Activated CD4-positive, alpha-beta T cell treated with anti-CD3 and anti-CD28 coated beads for 36 hours (primary cell): ENCODE measurements at regions not wholly inside any gene's neighbourhood (a gene's known extent, or its start where the extent isn't known, plus 50 kb on each side); places are given as distances from the start of the nearest gene placed in this dataset.

Source experiments
- ATAC-seq: fragments of 200-7000 bp; cut with Tn5 transposase; one replicate; pipeline ENCODE4 v1.10.0; 2021; ENCODE audit warnings: mild to moderate bottlenecking, moderate library complexity
- CTCF ChIA-PET: fragments of 350-600 bp; sonication (Branson Sonifier 250); formaldehyde crosslinking; loops from one replicate; lab custom pipeline; 2021; ENCODE audit warnings: antibody characterized with exemption; lab: Charles Lee
- POLR2A ChIA-PET: fragments of 350-600 bp; sonication (Branson Sonifier 250); formaldehyde crosslinking; loops from one replicate; lab custom pipeline; 2021; ENCODE audit warnings: antibody characterized with exemption, inconsistent platforms; lab: Charles Lee
- DNase-seq: peaks from one replicate; pipeline ENCODE4 v3.0.0-alpha.2; 2020
- H3K27ac Mint-ChIP-seq: one replicate; pipeline ENCODE4 v1.8.0; 2021; ENCODE audit warnings: mixed read lengths
- H3K27me3 Mint-ChIP-seq: one replicate; pipeline ENCODE4 v1.8.0; 2021; ENCODE audit warnings: mixed read lengths
- H3K36me3 Mint-ChIP-seq: one replicate; pipeline ENCODE4 v1.8.0; 2021; ENCODE audit warnings: low read depth, mixed read lengths
- H3K4me1 Mint-ChIP-seq: one replicate; pipeline ENCODE4 v1.8.0; 2021; ENCODE audit warnings: mixed read lengths
- H3K4me3 Mint-ChIP-seq: one replicate; pipeline ENCODE4 v1.8.0; 2021; ENCODE audit warnings: mild to moderate bottlenecking, moderate library complexity, mixed read lengths
- H3K9me3 Mint-ChIP-seq: one replicate; pipeline ENCODE4 v1.8.0; 2021; ENCODE audit warnings: low read depth, mixed read lengths
- intact Hi-C, 2 experiments: fragments of 100-400 bp; cut with DNase I in 1 of 2; cut with micrococcal nuclease in 1 of 2; formaldehyde crosslinking; loops; one replicate each; pipeline versions ENCODE4 v1.14.2 to v1.15.1; 2022 to 2024; cut with DNase I, micrococcal nuclease

DNA sequence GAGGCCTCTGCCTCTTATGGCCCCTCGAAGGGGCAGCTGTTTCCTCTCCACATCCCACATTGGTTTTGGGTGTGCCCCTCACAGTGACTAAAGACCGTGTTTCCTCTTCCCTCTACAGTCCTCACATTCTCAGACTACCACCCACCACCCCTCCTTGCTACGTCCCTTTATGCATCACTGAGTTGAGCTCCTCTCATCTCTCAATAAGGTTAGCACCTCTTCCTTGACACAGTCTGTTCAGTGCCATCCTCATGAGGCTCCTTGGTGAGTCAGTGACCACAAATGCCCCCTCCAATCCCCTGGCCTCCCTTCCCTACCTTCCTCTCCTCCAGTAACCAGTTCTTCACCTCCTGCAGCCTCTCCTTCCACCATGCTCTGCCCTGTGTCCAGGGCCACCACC lies 239.1 kb upstream of the MYO3A start:
- Mint-ChIP-seq H3K4me1 (no peaks in the 10 kb centered on the region), H3K36me3 (no peaks in the 10 kb centered on the region), H3K9me3 (peaks cover 3% of the 10 kb centered on the region), H3K4me3 (no peak overlapping the region), H3K27me3 (peaks cover 8% of the 10 kb centered on the region), H3K27ac (no peak overlapping the region)
- intact Hi-C loops = no loop called here
- DNase-seq (no peak), ATAC-seq (no peak)
- CTCF ChIA-PET = no interaction called here
- POLR2A ChIA-PET = no interaction called here

DNA sequence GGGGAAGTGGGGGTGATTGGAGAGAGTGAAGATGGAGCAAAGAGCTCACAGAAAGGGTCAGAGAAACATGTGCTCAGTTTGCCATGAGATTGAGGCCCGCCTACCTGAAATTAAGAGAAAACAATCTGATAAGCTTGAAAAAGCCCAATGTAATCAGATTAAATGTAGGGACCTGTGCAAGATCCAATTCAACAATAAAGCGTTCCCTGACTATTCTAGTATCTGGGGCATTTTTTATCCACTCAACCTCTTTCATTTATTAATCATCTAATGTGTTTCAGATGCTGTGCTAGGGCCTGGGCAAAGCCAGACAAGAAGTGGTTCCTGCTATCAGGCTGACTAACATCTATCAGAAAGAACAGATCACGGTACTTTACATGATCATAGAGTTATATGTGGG lies 238.4 kb upstream of the MYO3A start:
- CTCF ChIA-PET = no interaction called here
- Mint-ChIP-seq H3K9me3 (peaks cover 3% of the 10 kb centered on the region), H3K27ac (no peak overlapping the region), H3K4me1 (no peaks in the 10 kb centered on the region), H3K36me3 (no peaks in the 10 kb centered on the region), H3K4me3 (no peak overlapping the region), H3K27me3 (peaks cover 8% of the 10 kb centered on the region)
- ATAC-seq = no peak
- POLR2A ChIA-PET = no interaction called here
- intact Hi-C loops = no loop called here
- DNase-seq = no peak

DNA sequence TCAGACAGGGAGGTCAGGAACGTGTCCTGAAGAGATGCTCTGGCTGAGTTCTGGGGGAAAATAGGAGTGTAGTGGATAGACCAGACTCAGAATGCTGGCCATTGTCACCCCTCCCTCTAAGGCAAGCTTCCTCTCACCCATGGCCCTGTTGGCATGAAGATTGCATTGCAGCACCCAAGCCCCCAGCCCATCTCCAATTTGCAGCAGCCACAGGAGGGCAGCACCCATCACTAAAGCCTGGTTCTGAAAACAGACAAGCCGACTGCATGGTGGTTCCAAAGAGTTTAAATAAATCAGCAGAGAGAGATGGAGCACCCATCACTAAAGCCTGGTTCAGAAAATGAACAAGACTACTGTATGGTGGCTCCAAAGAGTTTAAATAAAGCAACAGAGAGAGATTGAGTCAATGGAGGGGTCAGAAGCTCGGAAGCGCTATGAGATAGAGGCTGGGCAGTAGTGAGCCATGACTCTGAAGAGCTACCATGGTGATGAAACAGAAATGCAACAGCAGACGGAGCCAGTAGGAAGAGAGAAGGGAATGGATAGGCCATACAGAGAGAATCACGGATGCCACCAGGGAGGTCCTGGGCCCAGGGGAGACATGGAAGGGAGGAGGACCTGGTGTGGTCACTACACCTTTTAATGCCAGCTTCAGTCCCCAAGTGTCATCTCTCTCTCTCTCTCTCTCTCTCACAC lies 237.9 kb upstream of the MYO3A start:
- no peak for ATAC-seq
- Mint-ChIP-seq H3K27me3 (peaks cover 10% of the 10 kb centered on the region), H3K4me1 (no peaks in the 10 kb centered on the region), H3K4me3 (no peak overlapping the region), H3K36me3 (no peaks in the 10 kb centered on the region), H3K9me3 (peaks cover under 1% of the 10 kb centered on the region), H3K27ac (no peak overlapping the region)
- no peak for DNase-seq
- CTCF ChIA-PET = no interaction called here
- intact Hi-C loops = no loop called here
- POLR2A ChIA-PET = no interaction called here

DNA sequence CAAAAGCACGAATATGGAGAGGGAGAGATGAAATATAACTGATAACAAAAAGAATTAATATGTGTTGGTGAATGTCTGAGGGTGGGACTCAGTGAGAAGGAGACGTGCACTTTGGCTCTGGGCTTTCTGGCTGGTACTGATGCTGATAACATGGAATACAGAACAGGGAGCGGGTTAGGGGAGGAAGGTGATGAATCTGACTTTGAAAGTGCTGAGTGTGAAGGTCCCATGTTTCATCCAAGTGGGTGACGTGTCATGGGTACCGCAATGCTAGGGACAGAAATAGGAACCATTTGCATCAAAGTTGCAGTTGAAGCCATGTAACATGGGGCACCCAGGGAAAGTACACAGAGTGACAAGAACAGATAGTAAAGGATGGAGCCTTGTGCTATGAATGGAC lies 236.6 kb upstream of the MYO3A start:
- no peaks in the 10 kb centered on the region for H3K9me3 Mint-ChIP-seq
- no peak overlapping the region for H3K27ac Mint-ChIP-seq
- ChIA-PET POLR2A (no interaction called here), CTCF (no interaction called here)
- H3K4me1 Mint-ChIP-seq = no peaks in the 10 kb centered on the region
- intact Hi-C loops = no loop called here
- H3K36me3 Mint-ChIP-seq = no peaks in the 10 kb centered on the region
- ATAC-seq (no peak), DNase-seq (no peak)
- H3K27me3 Mint-ChIP-seq = peaks cover 10% of the 10 kb centered on the region
- no peak overlapping the region for H3K4me3 Mint-ChIP-seq

DNA sequence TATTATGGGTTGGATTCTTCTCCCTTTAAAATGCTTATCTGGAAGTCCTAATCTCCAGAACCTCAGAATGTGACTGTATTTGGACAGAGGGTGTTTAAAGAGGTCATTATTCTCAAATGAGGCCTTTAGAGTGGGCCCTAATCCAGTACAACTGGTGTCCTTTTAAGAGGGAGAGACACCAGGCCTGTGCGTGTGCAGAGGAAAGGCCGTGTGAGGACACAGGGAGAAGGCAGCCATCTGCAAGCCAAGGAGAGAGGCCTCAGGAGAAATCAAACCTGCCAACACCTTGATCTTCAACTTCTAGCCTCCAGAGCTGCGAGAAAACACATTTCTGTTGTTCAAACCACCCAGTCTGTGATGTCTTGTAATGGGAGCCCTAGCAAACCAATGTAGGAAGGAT lies 235.4 kb upstream of the MYO3A start:
- H3K27ac Mint-ChIP-seq = no peak overlapping the region
- no peaks in the 10 kb centered on the region for H3K4me1 Mint-ChIP-seq
- H3K36me3 Mint-ChIP-seq = no peaks in the 10 kb centered on the region
- CTCF ChIA-PET = no interaction called here
- H3K4me3 Mint-ChIP-seq = no peak overlapping the region
- H3K9me3 Mint-ChIP-seq = no peaks in the 10 kb centered on the region
- peaks cover 10% of the 10 kb centered on the region for H3K27me3 Mint-ChIP-seq
- POLR2A ChIA-PET = no interaction called here
- ATAC-seq (no peak), DNase-seq (no peak)
- intact Hi-C loops = no loop called here

DNA sequence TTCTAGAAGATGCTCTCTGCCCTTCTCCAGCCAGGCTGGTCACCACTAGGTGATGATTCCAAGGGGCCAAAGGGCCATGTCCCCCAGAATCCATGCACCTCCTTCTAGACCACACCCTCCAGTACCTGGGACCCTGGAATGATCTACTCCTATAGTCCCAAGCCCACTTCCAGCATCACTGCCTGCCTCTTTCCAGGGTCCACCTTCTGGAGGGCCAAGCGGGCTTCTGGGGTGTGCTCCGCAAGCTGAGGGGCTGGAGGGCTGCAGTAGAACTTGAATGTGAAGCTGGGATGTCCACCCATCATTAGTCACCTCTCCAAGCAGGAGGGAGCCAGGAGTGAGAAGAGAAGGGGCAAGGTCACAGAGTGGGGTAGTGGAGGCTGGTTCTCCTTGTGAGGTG lies 234.4 kb upstream of the MYO3A start:
- Mint-ChIP-seq H3K27me3 (peaks cover 10% of the 10 kb centered on the region), H3K4me3 (no peak overlapping the region), H3K36me3 (no peaks in the 10 kb centered on the region), H3K9me3 (no peaks in the 10 kb centered on the region), H3K27ac (no peak overlapping the region), H3K4me1 (no peaks in the 10 kb centered on the region)
- no peak for DNase-seq
- ChIA-PET POLR2A (no interaction called here), CTCF (no interaction called here)
- intact Hi-C loops = no loop called here
- no peak for ATAC-seq

DNA sequence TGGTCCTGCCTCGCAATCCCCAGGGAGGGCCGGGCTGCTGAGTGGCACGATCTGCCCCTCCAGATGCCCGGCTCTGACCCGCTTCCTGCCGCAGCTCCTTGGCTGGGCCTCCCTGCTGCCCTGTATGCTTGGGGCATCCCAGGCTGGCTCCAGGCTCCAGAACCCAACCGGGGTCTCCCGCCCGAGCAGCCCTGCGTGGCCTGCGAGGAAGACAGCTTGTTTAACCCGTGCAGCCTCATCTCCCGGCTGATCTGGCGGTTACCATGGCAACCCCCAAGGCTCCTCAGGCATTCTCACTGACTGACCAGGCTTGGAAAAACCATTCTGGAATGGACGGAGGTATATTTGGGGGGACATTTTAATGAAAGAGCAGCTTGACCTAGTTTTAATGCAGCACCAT lies 232.4 kb upstream of the MYO3A start:
- ChIA-PET POLR2A (no interaction called here), CTCF (interaction anchor here (0.7 to 2.5 kb wide), 5 partner anchors 11 to 341 kb away, joined by 3 to 9 read pairs (median 5); no protein-coding TSS in a partner anchor)
- no peaks in the 10 kb centered on the region for H3K4me1 Mint-ChIP-seq
- no peaks in the 10 kb centered on the region for H3K36me3 Mint-ChIP-seq
- H3K4me3 Mint-ChIP-seq = no peak overlapping the region
- no peak overlapping the region for H3K27ac Mint-ChIP-seq
- intact Hi-C loops = no loop called here
- no peak for DNase-seq
- no peak for ATAC-seq
- H3K9me3 Mint-ChIP-seq = no peaks in the 10 kb centered on the region
- peaks cover 2% of the 10 kb centered on the region for H3K27me3 Mint-ChIP-seq

DNA sequence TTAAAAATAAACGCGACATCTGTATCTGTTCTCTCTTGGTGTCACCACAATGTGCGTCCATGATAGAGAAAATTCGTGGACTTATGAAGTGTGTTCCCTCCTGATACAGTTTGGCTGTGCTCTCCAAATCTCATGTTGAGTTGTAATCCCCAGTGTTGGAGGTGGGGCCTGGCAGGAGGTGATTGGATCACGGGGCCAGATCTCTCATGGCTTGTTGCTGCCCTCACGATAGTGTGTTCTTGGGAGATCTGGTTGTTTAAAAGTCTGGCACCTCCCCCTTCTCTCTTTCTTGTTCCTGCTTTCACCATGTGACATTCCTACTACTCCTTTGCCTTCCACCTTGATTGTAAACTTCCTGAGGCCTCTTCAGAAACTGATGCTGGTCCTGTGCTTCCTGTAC lies 229.4 kb upstream of the MYO3A start:
- DNase-seq = no peak
- no peak for ATAC-seq
- Mint-ChIP-seq H3K9me3 (no peaks in the 10 kb centered on the region), H3K4me3 (no peak overlapping the region), H3K27me3 (peaks cover 4% of the 10 kb centered on the region), H3K4me1 (no peaks in the 10 kb centered on the region), H3K36me3 (no peaks in the 10 kb centered on the region), H3K27ac (no peak overlapping the region)
- intact Hi-C loops = no loop called here
- ChIA-PET POLR2A (no interaction called here), CTCF (interaction anchor here (0.7 kb wide), 1 partner anchor 36 kb away, joined by 3 read pairs; no protein-coding TSS in a partner anchor)

DNA sequence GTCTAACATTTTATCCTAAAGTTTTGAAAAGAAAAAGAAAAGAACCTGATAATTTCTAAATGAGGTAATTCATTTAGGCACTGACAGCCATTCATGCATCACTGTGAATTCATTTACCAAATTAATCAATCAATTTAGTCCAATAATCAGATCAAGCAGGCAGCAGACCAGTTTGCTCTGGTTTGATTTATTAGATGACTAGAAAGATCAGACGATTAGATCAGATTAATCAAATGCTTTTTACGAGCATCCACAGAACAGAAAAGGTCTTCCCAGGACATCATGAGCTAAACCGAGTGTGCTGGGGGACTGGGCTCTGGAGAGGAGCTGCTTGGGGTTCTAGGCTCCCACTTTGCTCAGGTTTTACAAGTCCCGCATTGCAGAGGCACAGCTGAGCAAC lies 226.5 kb upstream of the MYO3A start:
- Mint-ChIP-seq H3K4me3 (no peak overlapping the region), H3K4me1 (no peaks in the 10 kb centered on the region), H3K9me3 (no peaks in the 10 kb centered on the region), H3K27ac (no peak overlapping the region), H3K27me3 (peaks cover 3% of the 10 kb centered on the region), H3K36me3 (no peaks in the 10 kb centered on the region)
- CTCF ChIA-PET = interaction anchor here (1.1 kb wide), 1 partner anchor 193 kb away, joined by 3 read pairs; no protein-coding TSS in a partner anchor
- POLR2A ChIA-PET = no interaction called here
- intact Hi-C loops = no loop called here
- DNase-seq = no peak
- ATAC-seq = no peak

DNA sequence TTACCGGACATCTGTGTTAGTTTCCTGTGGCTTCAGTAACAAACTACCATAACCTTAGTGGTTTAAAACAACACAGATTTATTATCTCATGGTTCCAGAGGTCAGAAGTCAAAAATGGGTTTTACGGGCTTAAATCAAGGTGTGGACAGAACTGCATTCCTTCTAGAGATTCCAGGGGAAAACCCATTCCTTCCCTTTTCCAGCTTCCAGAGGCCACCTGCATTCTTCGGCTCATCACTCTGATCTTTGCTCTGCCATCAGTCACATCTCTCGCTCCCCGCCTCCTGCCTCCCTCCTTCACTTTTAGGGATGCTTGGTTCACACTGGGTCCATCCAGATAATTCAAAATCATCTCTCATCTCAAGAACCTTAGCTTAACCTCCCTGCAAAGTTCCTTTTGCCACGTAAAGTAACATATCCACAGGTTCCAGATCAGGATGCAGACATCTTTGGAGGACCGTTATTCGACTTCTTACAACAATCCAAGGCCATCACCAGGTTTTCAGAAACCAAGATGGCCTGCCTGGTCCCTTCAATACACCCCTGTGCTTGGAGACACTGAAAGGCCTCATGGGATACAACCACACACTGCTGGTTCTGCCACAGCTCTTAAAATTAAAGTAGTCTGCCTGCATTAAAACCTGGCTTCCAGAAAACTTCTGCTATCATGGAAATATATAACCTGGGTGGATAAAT lies 225.9 kb upstream of the MYO3A start:
- ATAC-seq (no peak), DNase-seq (no peak)
- H3K27ac Mint-ChIP-seq = no peak overlapping the region
- H3K36me3 Mint-ChIP-seq = no peaks in the 10 kb centered on the region
- H3K4me1 Mint-ChIP-seq = no peaks in the 10 kb centered on the region
- no peak overlapping the region for H3K4me3 Mint-ChIP-seq
- intact Hi-C loops = no loop called here
- H3K9me3 Mint-ChIP-seq = no peaks in the 10 kb centered on the region
- H3K27me3 Mint-ChIP-seq = peaks cover 3% of the 10 kb centered on the region
- ChIA-PET POLR2A (no interaction called here), CTCF (interaction anchor here (1.1 kb wide), 1 partner anchor 193 kb away, joined by 3 read pairs; no protein-coding TSS in a partner anchor)

DNA sequence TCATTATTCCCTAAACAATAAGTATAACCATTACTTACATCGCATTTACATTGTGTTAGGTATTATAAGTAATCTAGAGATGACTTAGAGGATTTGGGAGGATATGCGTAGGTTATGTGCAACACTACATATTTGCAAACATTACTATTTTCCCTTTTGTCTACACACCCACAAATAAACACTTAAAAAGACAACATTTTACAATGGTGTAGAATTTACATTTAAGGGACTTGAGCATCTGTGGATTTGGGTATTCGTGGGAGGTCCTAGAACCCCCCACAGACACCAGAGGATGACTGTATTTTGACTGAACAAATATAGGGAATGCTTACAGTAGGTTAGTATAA lies 220.2 kb upstream of the MYO3A start:
- no peaks in the 10 kb centered on the region for H3K9me3 Mint-ChIP-seq
- H3K27me3 Mint-ChIP-seq = peaks cover 5% of the 10 kb centered on the region
- ChIA-PET POLR2A (no interaction called here), CTCF (no interaction called here)
- H3K27ac Mint-ChIP-seq = no peak overlapping the region
- intact Hi-C loops = no loop called here
- no peak for DNase-seq
- H3K4me3 Mint-ChIP-seq = no peak overlapping the region
- ATAC-seq = no peak
- no peaks in the 10 kb centered on the region for H3K36me3 Mint-ChIP-seq
- no peaks in the 10 kb centered on the region for H3K4me1 Mint-ChIP-seq

DNA sequence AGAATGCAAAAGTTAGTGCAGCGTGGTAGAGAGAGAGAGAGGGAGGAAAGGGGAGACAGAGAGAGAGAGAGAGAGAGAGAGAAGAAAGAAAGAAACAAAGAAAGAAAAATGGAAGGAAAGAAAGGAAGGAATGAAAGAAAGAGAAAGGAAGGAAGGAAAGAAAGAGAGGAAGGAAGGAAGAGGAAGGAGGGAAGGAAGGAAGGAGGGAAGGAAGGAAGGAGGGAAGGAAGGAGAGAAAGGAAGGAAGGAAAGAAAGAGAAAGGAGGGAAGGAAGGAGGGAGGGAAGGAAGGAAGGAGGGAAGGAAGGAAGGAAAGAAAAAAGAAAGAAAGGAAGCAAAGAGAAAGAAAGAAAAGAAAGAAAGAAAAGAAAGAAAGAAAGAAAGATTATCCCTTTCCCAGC lies 209.8 kb upstream of the MYO3A start:
- no peak for DNase-seq
- Mint-ChIP-seq H3K36me3 (no peaks in the 10 kb centered on the region), H3K4me3 (no peak overlapping the region), H3K27me3 (peaks cover 7% of the 10 kb centered on the region), H3K4me1 (no peaks in the 10 kb centered on the region), H3K9me3 (no peaks in the 10 kb centered on the region), H3K27ac (no peak overlapping the region)
- ChIA-PET CTCF (no interaction called here), POLR2A (no interaction called here)
- no peak for ATAC-seq
- intact Hi-C loops = no loop called here
